ENCODE measurements at regions not wholly inside any gene's neighbourhood (a gene's known extent, or its start where the extent isn't known, plus 50 kb on each side); places are given as distances from the start of the nearest gene placed in this dataset.
"Not testable (repeated sequence)": the region's sequence is repeated elsewhere in the genome, so short reads cannot be mapped to it uniquely, and the experiment has no call there.

DNA sequence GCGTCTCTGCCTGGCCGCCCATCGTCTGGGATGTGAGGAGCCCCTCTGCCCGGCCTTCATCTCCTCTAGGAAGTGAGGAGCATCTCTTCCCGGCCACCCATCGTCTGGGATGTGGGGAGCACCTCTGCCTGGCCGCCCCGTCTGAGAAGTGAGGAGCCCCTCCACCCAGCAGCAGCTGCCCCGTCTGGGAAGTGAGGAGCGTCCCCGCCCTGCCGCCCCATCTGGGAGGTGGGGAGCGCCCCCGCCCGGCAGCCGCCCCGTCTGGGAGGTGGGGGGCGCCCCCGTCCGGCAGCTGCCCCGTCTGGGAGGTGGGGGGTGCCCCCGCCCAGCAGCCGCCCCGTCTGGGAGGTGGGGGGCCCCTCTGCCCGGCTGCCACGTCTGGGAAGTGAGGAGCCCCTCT lies 153.7 kb upstream of the MYRIP start:
- TF ChIP-seq, protein P1, sequence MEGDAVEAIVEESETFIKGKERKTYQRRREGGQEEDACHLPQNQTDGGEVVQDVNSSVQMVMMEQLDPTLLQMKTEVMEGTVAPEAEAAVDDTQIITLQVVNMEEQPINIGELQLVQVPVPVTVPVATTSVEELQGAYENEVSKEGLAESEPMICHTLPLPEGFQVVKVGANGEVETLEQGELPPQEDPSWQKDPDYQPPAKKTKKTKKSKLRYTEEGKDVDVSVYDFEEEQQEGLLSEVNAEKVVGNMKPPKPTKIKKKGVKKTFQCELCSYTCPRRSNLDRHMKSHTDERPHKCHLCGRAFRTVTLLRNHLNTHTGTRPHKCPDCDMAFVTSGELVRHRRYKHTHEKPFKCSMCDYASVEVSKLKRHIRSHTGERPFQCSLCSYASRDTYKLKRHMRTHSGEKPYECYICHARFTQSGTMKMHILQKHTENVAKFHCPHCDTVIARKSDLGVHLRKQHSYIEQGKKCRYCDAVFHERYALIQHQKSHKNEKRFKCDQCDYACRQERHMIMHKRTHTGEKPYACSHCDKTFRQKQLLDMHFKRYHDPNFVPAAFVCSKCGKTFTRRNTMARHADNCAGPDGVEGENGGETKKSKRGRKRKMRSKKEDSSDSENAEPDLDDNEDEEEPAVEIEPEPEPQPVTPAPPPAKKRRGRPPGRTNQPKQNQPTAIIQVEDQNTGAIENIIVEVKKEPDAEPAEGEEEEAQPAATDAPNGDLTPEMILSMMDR (IDR thresholded peaks at IDR 0.05; ENCODE audit: low read depth, low read length, poor library complexity, severe bottlenecking): not testable (repeated sequence)
- TF ChIP-seq EZH2phosphoT487 (IDR thresholded peaks at IDR 0.05; ENCODE audit: borderline replicate concordance, low read length): not testable (repeated sequence)

All from DOHH2 (cell line).